Spleen (tissue), 11 donors: ENCODE measurements at regions not wholly inside any gene's neighbourhood (a gene's known extent, or its start where the extent isn't known, plus 50 kb on each side); places are given as distances from the start of the nearest gene placed in this dataset.

ENCODE experiments used
- DNase-seq: peaks from one replicate; pipeline ENCODE4 v3.0.0-alpha.2; 2020
- H3K27ac ChIP-seq, 8 donors: fragments of 200-600 bp; sonication (generic) in 7 of 8; 1 replicate in 4 of 8; 2 replicates in 4 of 8; pipeline versions ENCODE4 v1.5.0 to v1.8.0; 2016 to 2021; ENCODE audit warnings: inconsistent platforms in 4 of 8, mild to moderate bottlenecking in 4 of 8, moderate library complexity in 1 of 8
- H3K27me3 ChIP-seq, 7 donors: fragments of 200-600 bp; sonication (generic) in 6 of 7; replicated peaks in 1 of 7; 1 replicate in 4 of 7; 2 replicates in 3 of 7; pipeline versions ENCODE4 v1.5.0 to v1.8.0; 2016 to 2021; ENCODE audit warnings: inconsistent platforms in 3 of 7, mild to moderate bottlenecking in 1 of 7
- H3K36me3 ChIP-seq, 6 donors: fragments of 200-600 bp; sonication (generic) in 5 of 6; 1 replicate in 4 of 6; 2 replicates in 2 of 6; pipeline versions ENCODE4 v1.5.0 to v1.8.0; 2016 to 2021; ENCODE audit warnings: inconsistent platforms in 2 of 6
- H3K4me1 ChIP-seq, 6 donors: fragments of 200-600 bp; sonication (generic) in 5 of 6; 1 replicate in 3 of 6; 2 replicates in 3 of 6; pipeline versions ENCODE4 v1.5.0 to v1.8.0; 2016 to 2021; ENCODE audit warnings: inconsistent platforms in 3 of 6
- H3K4me3 ChIP-seq, 8 donors: fragments of 200-600 bp; sonication (generic) in 7 of 8; 1 replicate in 4 of 8; 2 replicates in 4 of 8; pipeline versions ENCODE4 v1.5.0 to v1.8.0; 2016 to 2021; ENCODE audit warnings: inconsistent platforms in 4 of 8, mild to moderate bottlenecking in 4 of 8, moderate library complexity in 2 of 8
- H3K9me3 ChIP-seq, 8 donors: fragments of 200-600 bp; sonication (generic) in 7 of 8; 1 replicate in 4 of 8; 2 replicates in 4 of 8; pipeline versions ENCODE4 v1.5.0 to v1.8.0; 2016 to 2021; ENCODE audit warnings: inconsistent platforms in 4 of 8
- POLR2A ChIP-seq, 3 donors: fragments of 450-650 bp; IDR thresholded peaks; one replicate each; pipeline ENCODE4 v1.5.1; 2017; ENCODE audit warnings: antibody characterized with exemption in 3 of 3, mild to moderate bottlenecking in 1 of 3
- POLR2AphosphoS5 ChIP-seq, 3 donors: sonication (generic); formaldehyde crosslinking; IDR thresholded peaks; one replicate each; pipeline ENCODE4 v1.5.1; 2017; ENCODE audit warnings: antibody characterized with exemption in 3 of 3
- whole genome bisulfite sequencing, 5 donors: extraction: QIAGEN DNeasy Blood & Tissue Kit in 3 of 5; methylation state at CpG; one replicate each; pipeline versions ENCODE4 v1.1.5 to v1.1.7; 2013 to 2018; 5-methylcytosine and 5-hydroxymethylcytosine counted together
- intact Hi-C: fragments of 100-400 bp; cut with DNase I; formaldehyde crosslinking; loops from one replicate; pipeline ENCODE4 v1.15.0; 2023; ENCODE audit warnings: low total_unique reads
- TF ChIP-seq, protein P1 (sequence below), 11 experiments: fragments of 200-600 bp in 7 of 11; fragments of 450-650 bp in 4 of 11; sonication (generic) in 4 of 11; IDR thresholded peaks in 8 of 11; conservative IDR thresholded peaks in 3 of 11; 1 replicate in 7 of 11; 2 replicates in 4 of 11; pipeline versions ENCODE4 v1.4.0 to v1.8.0; 2016 to 2021; ENCODE audit warnings: antibody characterized with exemption in 11 of 11, inconsistent platforms in 4 of 11, mild to moderate bottlenecking in 1 of 11
- donor health status: healthy with polysubstance abuse.
- donor health status: DM: no; HTN: no; CAD: no; lungs with moderate emphysema.
- donor health status: DM: no; HTN: no; CAD: no.
- donor health status: Bipolar disorder and iron deficiency.
- donor health status: healthy.
- donor health status: DM: no; HTN: no; CAD: no.
- donor health status: DM: yes; HTN: yes; CAD: no.

DNA sequence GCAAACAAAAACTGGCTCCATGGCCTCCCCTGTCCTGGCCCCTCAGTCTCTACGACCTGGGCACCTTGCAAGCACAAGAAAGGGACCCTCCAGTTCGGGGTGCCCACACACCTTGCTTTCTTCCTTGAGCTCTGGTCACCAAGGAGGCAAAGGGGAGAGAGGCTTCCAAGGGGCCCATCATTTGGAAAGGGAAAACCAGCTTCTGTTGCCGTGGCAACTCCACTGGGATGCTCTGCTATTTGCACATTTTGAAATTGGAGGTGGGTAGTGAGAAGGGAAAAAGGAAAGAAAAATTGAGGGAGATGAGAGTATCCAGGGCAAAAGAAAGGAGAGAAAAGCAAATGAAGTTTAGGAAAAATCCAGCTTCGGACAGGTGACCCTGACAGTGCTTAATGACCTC lies 388.4 kb downstream of the SHANK2 start:
- 60 to 82% (median 74%) methylated on average over 4 of the region's 4 CpGs for WGBS, 5 donors
- TF ChIP-seq POLR2AphosphoS5 (IDR thresholded peaks at IDR 0.05), result no peak
- TF ChIP-seq, protein P1, sequence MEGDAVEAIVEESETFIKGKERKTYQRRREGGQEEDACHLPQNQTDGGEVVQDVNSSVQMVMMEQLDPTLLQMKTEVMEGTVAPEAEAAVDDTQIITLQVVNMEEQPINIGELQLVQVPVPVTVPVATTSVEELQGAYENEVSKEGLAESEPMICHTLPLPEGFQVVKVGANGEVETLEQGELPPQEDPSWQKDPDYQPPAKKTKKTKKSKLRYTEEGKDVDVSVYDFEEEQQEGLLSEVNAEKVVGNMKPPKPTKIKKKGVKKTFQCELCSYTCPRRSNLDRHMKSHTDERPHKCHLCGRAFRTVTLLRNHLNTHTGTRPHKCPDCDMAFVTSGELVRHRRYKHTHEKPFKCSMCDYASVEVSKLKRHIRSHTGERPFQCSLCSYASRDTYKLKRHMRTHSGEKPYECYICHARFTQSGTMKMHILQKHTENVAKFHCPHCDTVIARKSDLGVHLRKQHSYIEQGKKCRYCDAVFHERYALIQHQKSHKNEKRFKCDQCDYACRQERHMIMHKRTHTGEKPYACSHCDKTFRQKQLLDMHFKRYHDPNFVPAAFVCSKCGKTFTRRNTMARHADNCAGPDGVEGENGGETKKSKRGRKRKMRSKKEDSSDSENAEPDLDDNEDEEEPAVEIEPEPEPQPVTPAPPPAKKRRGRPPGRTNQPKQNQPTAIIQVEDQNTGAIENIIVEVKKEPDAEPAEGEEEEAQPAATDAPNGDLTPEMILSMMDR (IDR thresholded peaks at IDR 0.05 in 8 of 11, conservative IDR thresholded peaks at IDR 0.05 in 3 of 11), result no peak
- Histone ChIP-seq H3K4me1 (no peaks in the 10 kb centered on the region), H3K27ac (no peak overlapping the region), H3K27me3 (peaks cover 0 to 30% (median 0%) of the 10 kb centered on the region in 7 donors), H3K36me3 (no peaks in the 10 kb centered on the region), H3K9me3 (no peaks in the 10 kb centered on the region), H3K4me3 (no peak overlapping the region)
- intact Hi-C loops, result no loop called here
- no peak for DNase-seq

- no peak for DNase-seq
- H3K27me3 ChIP-seq, result peaks cover 0 to 33% (median 0%) of the 10 kb centered on the region in 7 donors
- no peaks in the 10 kb centered on the region for H3K36me3 ChIP-seq
- no peaks in the 10 kb centered on the region for H3K4me1 ChIP-seq
- WGBS, 5 donors, result 80 to 93% (median 89%) methylated on average over 10 of the region's 10 CpGs
- H3K27ac ChIP-seq, result no peak overlapping the region
- TF ChIP-seq, protein P1 (IDR thresholded peaks at IDR 0.05 in 8 of 11, conservative IDR thresholded peaks at IDR 0.05 in 3 of 11), result no peak
- TF ChIP-seq POLR2A (IDR thresholded peaks at IDR 0.05) (no peak), POLR2AphosphoS5 (IDR thresholded peaks at IDR 0.05) (no peak)
- H3K9me3 ChIP-seq, result no peaks in the 10 kb centered on the region
- intact Hi-C loops, result no loop called here
- no peak overlapping the region for H3K4me3 ChIP-seq
Observed at GRCh38 chr11:70865356-70865755, 387.0 kb downstream of the SHANK2 start.

DNA sequence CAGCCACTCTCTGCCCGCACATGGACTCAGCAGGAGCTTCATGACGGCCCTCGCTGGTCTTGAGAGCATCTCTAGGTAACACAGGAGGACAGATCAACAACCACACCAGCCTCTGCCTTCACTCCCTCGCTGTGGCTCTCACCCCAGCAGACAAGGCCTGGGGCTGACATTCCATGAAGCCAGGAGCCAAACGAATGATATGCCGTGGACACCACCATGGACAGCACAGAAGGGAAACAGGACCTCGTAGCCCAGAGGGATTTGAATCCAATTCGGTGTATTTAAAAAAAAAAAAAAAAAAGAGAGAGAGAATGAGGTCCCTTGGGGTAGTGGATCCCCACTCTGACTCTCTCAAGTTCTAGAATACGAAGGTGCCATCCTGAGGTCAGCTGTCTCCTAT lies 385.5 kb downstream of the SHANK2 start:
- Histone ChIP-seq H3K36me3 (no peaks in the 10 kb centered on the region), H3K4me3 (no peak overlapping the region), H3K9me3 (no peaks in the 10 kb centered on the region), H3K27ac (no peak overlapping the region), H3K27me3 (peaks cover 0 to 44% (median 0%) of the 10 kb centered on the region in 7 donors), H3K4me1 (no peaks in the 10 kb centered on the region)
- 72 to 80% (median 74%) methylated on average over 9 of the region's 9 CpGs for WGBS, 5 donors
- TF ChIP-seq, protein P1 (IDR thresholded peaks at IDR 0.05 in 8 of 11, conservative IDR thresholded peaks at IDR 0.05 in 3 of 11), result no peak
- TF ChIP-seq POLR2A (IDR thresholded peaks at IDR 0.05), result no peak
- TF ChIP-seq POLR2AphosphoS5 (IDR thresholded peaks at IDR 0.05), result no peak
- no peak for DNase-seq
- intact Hi-C loops, result no loop called here

GRCh38 chr11:70867281-70868047 lies 384.9 kb downstream of the SHANK2 start:
- H3K27me3 ChIP-seq, result peaks cover 0 to 46% (median 0%) of the 10 kb centered on the region in 7 donors
- H3K9me3 ChIP-seq, result no peaks in the 10 kb centered on the region
- no peak for DNase-seq
- intact Hi-C loops, result no loop called here
- no peaks in the 10 kb centered on the region for H3K36me3 ChIP-seq
- 77 to 88% (median 81%) methylated on average over 24 to 25 of the region's 25 CpGs for WGBS, 5 donors
- H3K4me1 ChIP-seq, result no peaks in the 10 kb centered on the region
- H3K27ac ChIP-seq, result no peak overlapping the region
- H3K4me3 ChIP-seq, result no peak overlapping the region
- no peak for TF ChIP-seq POLR2AphosphoS5 (IDR thresholded peaks at IDR 0.05)
- TF ChIP-seq POLR2A (IDR thresholded peaks at IDR 0.05), result no peak
- TF ChIP-seq, protein P1 (IDR thresholded peaks at IDR 0.05 in 8 of 11, conservative IDR thresholded peaks at IDR 0.05 in 3 of 11), result no peak
